SKM-1 treated with dmso at 0.1 percent for 144 hours (cell line): ENCODE measurements at regions not wholly inside any gene's neighbourhood (a gene's known extent, or its start where the extent isn't known, plus 50 kb on each side); places are given as distances from the start of the nearest gene placed in this dataset.

Source experiments
- DNase-seq: peaks from one replicate; lab custom pipeline; 2025; ENCODE audit not compliant: unreplicated experiment; lab: John Stamatoyannopoulos, UW

GRCh38 chr10:78524342-78524741 is 490.7 kb downstream of the RPS24 start:
- DNase-seq = no peak

GRCh38 chr10:78524941-78525340 is 491.3 kb downstream of the RPS24 start:
- no peak for DNase-seq

DNA sequence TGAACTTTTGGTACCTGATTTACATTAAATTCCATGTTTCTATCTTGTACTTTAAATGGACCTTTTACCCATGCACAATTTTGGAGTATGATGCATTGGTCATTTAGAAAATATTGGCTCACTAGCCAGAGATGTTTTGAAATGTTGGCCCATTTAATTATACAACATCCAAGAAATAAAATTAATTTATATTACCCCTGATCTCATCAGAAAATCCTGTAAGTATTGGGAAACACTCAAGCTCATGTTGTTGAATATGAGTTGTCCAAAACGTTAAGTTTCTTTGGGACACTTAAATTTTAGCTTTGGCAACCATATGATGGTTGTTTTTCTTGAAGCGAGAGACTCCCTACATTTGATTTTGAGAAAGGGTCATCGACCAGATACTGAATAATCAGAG is 492.7 kb downstream of the RPS24 start:
- no peak for DNase-seq

DNA sequence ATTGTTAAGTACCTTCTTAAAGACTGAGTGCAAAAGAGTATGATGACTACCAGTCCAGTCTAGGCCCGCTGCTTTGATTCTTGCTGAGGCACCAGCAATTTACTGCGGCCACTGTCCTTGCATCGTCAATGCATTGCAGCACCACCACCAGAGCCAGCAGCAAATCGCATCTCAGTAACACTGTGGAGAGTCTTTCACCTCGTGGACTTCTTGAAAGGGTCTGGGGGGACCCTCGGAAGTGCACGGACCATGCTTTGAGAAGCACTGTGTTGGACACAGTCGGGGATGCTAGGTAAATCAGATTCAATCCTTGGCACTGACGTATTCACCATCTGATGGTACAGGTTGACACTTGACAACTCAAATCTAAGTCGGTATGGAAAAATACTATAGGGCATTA is 493.6 kb downstream of the RPS24 start:
- no peak for DNase-seq

DNA sequence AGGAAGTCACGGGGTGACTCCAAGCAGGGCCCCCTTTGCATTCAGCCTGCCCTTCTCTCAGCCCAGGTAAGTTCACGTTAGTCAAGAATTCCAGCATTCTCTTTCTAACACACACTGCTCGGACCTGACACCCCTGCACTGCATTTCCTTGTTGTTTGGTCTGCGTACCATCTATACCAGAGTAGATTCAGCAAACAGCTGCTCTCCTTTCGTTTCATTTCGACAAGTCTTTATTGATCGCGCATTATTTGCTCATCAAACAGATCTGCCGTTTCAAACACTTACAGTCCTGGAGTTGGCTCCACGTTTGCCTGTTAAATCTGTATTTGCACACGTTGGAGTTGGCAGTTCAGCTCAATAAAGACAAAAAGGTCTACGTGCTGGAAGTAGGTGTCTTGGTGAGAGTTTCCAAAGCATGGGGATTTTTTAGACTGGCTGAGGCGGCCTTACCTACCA is 495.1 kb downstream of the RPS24 start:
- no peak for DNase-seq

DNA sequence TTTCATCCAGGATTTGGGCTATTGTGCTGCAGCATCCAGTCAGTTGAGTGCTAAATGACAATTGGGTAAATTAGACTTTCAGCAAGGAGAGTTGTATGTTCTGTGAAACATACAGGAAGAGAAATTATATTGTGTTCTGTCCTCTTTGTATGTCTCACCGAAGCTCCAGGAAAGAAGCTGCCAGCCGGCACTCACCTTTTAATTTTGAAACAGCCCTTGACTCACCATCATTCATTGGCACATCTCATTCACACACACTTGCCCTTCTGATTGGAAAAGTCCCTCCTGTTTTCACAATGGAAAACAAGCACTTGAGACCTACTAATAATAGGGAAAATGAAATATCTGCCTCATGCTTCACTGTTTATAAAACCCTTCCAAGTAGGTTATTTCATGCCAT is 495.6 kb downstream of the RPS24 start:
- no peak for DNase-seq

GRCh38 chr10:78531088-78531487 is 497.4 kb downstream of the RPS24 start:
- DNase-seq = no peak

- no peak for DNase-seq
Measured at GRCh38 chr10:78532480-78533042, 498.9 kb downstream of the RPS24 start.

DNA sequence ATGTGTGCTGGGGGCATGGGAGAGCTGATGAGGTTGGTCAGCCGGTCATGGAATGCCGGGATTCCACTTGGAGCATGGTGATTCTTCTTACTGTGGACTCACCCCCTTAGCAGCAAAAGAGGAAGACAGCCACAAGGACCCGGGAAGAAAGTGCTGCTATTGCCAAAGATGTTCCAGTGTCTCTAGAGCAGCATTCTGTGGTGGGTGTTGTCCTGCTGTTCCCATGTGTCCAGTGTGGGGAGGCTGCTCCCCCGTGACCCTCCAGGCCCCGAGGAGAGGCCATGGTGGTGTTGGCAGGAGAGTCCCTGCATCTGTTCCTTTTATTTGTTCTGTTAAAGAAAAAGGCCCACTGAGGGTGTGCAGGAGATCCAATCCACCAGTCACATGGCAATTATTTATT is 499.4 kb downstream of the RPS24 start:
- DNase-seq = no peak

DNA sequence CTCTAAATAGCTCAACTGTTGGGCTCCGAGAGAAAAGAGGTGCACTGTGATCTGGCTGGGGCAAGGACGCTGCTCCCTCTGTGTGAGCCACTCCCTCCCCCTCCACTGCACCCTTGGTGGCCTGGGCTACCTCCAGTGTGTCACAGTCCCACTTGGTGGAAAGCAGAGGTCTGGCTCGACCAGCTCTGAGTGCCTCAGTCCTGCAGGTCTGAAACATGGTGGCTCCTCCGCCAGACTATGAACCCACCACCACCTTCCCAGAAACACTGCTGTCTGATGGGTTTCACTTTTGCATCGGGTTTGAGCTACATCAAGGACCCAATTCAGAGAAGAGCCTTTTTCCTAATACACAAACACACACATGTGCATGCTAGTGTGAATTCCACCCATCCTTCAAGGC is 500.1 kb downstream of the RPS24 start:
- no peak for DNase-seq

- no peak for DNase-seq
Measured at GRCh38 chr10:78535716-78536218, 502.1 kb downstream of the RPS24 start.

DNA sequence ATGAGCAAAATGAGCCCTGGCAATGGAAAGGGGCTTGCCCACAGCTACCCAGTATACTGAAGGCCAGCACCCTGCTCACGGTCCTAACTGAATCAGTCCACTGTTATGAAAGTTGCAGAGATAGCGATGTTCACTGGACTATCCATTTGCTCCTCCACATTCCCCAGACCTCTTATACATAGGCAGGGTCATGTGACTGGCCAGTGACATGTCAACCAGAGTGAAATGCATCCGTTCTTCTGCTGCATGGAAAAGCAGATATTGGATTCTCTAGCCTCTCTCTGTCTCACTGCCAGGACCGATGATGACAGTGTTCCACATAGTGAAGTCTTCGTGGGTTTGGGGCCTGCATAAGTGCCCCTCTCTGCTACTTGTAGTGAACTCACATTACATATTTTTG is 503.4 kb downstream of the RPS24 start:
- DNase-seq = no peak

- DNase-seq = no peak
Measured at GRCh38 chr10:78539247-78539766, 505.6 kb downstream of the RPS24 start.

GRCh38 chr10:78540355-78541076 is 506.9 kb downstream of the RPS24 start:
- no peak for DNase-seq

GRCh38 chr10:78541481-78542140 is 507.9 kb downstream of the RPS24 start:
- no peak for DNase-seq

DNA sequence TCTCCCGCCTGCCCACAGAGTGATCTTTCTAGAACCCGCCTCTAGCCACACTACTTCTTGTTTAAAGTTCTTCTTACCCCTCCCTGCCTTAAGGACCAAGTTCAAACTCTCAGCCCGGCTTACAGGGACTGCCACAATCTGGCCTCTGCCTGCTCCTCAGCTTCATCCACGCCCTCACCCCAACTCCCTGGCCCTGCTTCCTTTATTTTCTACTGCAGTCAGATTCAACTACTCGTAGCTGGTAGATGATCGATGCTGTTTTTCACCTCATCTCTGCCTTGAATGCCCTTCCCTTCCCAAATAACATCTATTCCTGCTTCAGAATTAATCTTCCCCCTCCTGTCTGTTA is 508.5 kb downstream of the RPS24 start:
- no peak for DNase-seq

DNA sequence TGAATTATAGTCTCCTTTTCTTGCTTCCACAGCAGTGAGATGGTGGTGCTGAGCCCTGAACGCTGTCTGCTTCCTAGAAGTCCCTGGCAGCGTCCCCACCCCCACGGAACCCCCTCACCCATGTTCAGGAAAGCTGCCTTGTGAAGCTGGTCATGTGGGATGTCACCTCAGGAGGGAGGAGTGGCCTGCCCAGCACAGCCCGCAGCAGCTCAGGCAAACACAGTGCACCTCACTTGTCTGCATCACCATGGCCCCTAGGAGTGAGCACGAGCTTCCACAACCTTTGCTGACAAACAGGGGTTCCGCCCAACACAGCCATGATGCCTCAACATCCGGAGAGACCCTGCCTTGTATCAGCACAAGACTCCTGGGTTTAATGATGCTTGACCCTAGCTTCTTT is 508.9 kb downstream of the RPS24 start:
- DNase-seq = no peak

DNA sequence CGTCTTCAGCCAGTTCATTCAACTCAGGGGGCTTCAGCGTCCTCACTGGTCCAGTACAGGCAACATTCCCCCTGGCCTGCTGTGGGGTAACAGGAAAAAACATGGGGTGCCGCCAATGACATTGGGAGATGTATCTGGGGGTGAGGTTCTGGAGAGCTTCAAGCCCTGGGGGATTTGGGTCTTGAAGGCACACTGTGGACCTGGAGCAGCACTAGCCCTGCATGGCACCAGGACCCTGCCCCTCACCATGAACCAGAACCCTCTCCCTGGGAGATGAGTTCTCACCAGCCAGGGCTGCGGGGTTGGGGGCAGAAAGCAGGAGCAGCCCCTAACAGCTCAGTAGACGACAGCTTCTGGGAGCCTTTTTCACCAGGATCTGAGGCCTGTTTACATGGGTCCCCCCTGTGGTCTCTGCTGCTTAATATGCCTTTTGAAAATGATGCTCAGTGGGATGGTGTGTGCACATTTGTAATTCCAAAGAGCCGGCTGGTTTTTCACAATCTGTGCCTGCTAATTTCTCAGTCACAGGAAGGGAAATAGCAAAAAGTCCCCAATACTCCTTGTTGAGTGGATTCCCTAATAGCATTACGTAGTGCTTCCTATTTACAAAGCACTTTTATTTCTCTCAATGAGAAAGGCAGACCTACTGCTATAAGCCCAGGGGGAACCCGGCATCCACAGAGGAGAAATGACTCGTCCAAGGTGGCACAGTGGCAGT is 509.5 kb downstream of the RPS24 start:
- no peak for DNase-seq

- no peak for DNase-seq
Measured at GRCh38 chr10:78543749-78544362, 510.2 kb downstream of the RPS24 start.

- no peak for DNase-seq
Measured at GRCh38 chr10:78544423-78545090, 510.9 kb downstream of the RPS24 start.
